ENCODE measurements at regions not wholly inside any gene's neighbourhood (a gene's known extent, or its start where the extent isn't known, plus 50 kb on each side); places are given as distances from the start of the nearest gene placed in this dataset.

- TF ChIP-seq CTCF (conservative IDR thresholded peaks at IDR 0.05; ENCODE audit: low read depth): no peak
- DNase-seq (ENCODE audit: low spot score): no peak
- H3K27ac ChIP-seq: no peak overlapping the region
- ChIA-PET CTCF (no interaction called here), POLR2A (ENCODE audit: low non-redundant PET) (no interaction called here)
These were observed 558.5 kb upstream of the FZD8 start for GRCh38 chr10:36200577-36200976.

DNA sequence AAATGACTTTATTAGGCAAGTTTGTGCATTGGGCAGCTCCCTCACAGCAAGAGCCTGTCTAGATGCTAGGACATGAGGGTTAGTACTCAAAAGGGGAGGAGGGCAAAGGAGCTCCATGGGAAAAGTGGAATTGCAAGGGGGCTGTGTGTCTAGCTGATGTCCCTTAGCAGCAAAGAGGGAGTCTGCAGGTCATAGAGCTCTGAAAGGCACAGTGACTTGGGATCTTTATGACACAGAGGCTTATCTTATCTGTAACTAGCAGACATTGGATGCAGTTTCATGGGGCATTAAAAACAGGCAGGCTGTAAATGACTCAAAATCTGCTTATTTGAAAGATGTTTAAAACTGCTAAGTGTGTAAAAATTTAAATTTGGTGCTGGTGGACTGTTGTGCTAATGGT lies 556.2 kb upstream of the FZD8 start:
- CTCF ChIA-PET: no interaction called here
- no peak for DNase-seq (ENCODE audit: low spot score)
- no peak for TF ChIP-seq CTCF (conservative IDR thresholded peaks at IDR 0.05; ENCODE audit: low read depth)
- H3K27ac ChIP-seq: no peak overlapping the region
- POLR2A ChIA-PET (ENCODE audit: low non-redundant PET): no interaction called here

GRCh38 chr10:36195364-36195763 lies 553.3 kb upstream of the FZD8 start:
- POLR2A ChIA-PET (ENCODE audit: low non-redundant PET): no interaction called here
- CTCF ChIA-PET: no interaction called here
- TF ChIP-seq CTCF (conservative IDR thresholded peaks at IDR 0.05; ENCODE audit: low read depth): no peak
- H3K27ac ChIP-seq: no peak overlapping the region
- no peak for DNase-seq (ENCODE audit: low spot score)

GRCh38 chr10:36194276-36194675 lies 552.2 kb upstream of the FZD8 start:
- no peak for DNase-seq (ENCODE audit: low spot score)
- no peak for TF ChIP-seq CTCF (conservative IDR thresholded peaks at IDR 0.05; ENCODE audit: low read depth)
- no peak overlapping the region for H3K27ac ChIP-seq
- CTCF ChIA-PET: no interaction called here
- POLR2A ChIA-PET (ENCODE audit: low non-redundant PET): no interaction called here

DNA sequence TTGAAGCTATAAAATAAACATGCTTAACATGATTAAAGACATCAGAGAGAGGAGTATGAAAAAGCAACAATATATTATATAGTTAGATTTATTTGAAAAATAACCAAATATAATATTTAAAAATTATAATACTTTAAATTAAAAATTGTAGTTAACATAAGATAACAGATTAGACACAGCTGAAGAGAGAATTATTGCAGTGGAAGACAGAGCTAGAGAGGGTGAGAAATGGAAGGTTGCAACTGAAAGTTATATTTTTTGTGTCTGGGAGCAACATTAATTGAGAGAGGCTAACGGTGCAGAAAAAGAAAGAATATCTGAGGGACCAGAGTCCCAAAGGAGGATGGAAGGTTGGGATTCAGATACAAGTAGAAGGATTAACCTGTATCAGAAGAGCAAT lies 548.9 kb upstream of the FZD8 start:
- no peak for TF ChIP-seq CTCF (conservative IDR thresholded peaks at IDR 0.05; ENCODE audit: low read depth)

DNA sequence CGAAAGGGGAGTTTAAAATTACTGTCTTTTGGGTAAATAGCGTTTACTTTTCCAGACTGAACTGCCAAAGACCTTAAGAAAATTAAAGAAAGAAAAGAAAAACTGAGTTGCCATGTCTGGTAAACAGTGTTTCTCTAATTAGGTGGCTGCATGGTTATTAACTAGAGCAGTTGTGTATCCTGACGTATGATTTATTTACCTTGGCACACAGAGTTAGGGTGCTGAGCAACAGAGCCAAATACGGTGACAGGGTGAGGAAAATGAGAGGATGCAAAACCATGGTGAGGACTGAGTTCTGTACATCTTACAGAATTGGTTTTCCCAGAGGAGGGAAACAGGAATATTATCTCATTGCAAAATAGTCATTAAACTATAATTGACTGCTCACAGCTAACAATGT lies 546.4 kb upstream of the FZD8 start:
- ChIA-PET CTCF (interaction anchor here (0.6 kb wide), 1 partner anchor 102 kb away, joined by 3 read pairs; no protein-coding TSS in a partner anchor), POLR2A (ENCODE audit: low non-redundant PET) (no interaction called here)
- H3K27ac ChIP-seq: no peak overlapping the region
- no peak for DNase-seq (ENCODE audit: low spot score)
- TF ChIP-seq CTCF (conservative IDR thresholded peaks at IDR 0.05; ENCODE audit: low read depth): no peak

More for the DNA sequence above, 548.9 kb upstream of the FZD8 start:
- POLR2A ChIA-PET (ENCODE audit: low non-redundant PET): no interaction called here
- no peak overlapping the region for H3K27ac ChIP-seq
- no peak for DNase-seq (ENCODE audit: low spot score)
- CTCF ChIA-PET: no interaction called here

DNA sequence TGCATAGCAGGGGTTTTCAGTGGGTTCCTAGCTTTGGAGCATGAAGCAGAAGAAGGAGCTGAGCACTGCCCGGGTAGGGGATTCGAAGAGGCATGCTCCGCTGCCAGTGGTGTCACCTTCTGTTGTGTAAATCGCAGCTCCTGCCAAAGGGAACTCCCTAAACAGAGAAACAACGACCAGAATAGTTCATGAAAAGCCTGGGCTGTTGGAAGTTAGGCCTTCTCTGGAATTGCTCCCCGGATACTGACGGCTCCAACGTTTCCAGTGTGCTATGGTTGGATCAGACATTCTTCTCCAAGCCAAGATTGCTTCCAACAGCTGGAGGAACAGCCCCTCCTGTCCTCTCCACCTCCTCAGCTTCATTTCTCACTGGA lies 546.0 kb upstream of the FZD8 start:
- DNase-seq (ENCODE audit: low spot score): no peak
- ChIA-PET CTCF (no interaction called here), POLR2A (ENCODE audit: low non-redundant PET) (no interaction called here)
- no peak for TF ChIP-seq CTCF (conservative IDR thresholded peaks at IDR 0.05; ENCODE audit: low read depth)
- no peak overlapping the region for H3K27ac ChIP-seq

Data from RWPE1 (cell line).